Activated CD4-positive, alpha-beta T cell treated with anti-CD3 and anti-CD28 coated beads, Interleukin-2, amount 10 ng/mL, durations not matched to agents 7 days and 5 days (primary cell): ENCODE measurements at regions not wholly inside any gene's neighbourhood (a gene's known extent, or its start where the extent isn't known, plus 50 kb on each side); places are given as distances from the start of the nearest gene placed in this dataset.
"Not testable (repeated sequence)": the region's sequence is repeated elsewhere in the genome, so short reads cannot be mapped to it uniquely, and the experiment has no call there.

Experiments
- CTCF ChIA-PET: fragments of 350-600 bp; sonication (Branson Sonifier 250); formaldehyde crosslinking; loops from one replicate; lab custom pipeline; 2021; ENCODE audit warnings: antibody characterized with exemption; lab: Charles Lee
- POLR2A ChIA-PET: fragments of 350-600 bp; sonication (Branson Sonifier 250); formaldehyde crosslinking; loops from one replicate; lab custom pipeline; 2021; ENCODE audit warnings: antibody characterized with exemption; lab: Charles Lee
- DNase-seq: peaks from one replicate; pipeline ENCODE4 v3.0.0-alpha.2; 2020
- H3K27ac Mint-ChIP-seq: one replicate; pipeline ENCODE4 v1.8.0; 2021; ENCODE audit warnings: mild to moderate bottlenecking, moderate library complexity, mixed read lengths
- H3K27me3 Mint-ChIP-seq: one replicate; pipeline ENCODE4 v1.8.0; 2021; ENCODE audit warnings: mixed read lengths
- H3K36me3 Mint-ChIP-seq: one replicate; pipeline ENCODE4 v1.8.0; 2021; ENCODE audit warnings: low read depth, mixed read lengths
- H3K4me1 Mint-ChIP-seq: one replicate; pipeline ENCODE4 v1.8.0; 2021; ENCODE audit warnings: mixed read lengths
- H3K4me3 Mint-ChIP-seq: one replicate; pipeline ENCODE4 v1.8.0; 2021; ENCODE audit warnings: mild to moderate bottlenecking, moderate library complexity, mixed read lengths
- H3K9me3 Mint-ChIP-seq: one replicate; pipeline ENCODE4 v1.8.0; 2021; ENCODE audit warnings: mixed read lengths

DNA sequence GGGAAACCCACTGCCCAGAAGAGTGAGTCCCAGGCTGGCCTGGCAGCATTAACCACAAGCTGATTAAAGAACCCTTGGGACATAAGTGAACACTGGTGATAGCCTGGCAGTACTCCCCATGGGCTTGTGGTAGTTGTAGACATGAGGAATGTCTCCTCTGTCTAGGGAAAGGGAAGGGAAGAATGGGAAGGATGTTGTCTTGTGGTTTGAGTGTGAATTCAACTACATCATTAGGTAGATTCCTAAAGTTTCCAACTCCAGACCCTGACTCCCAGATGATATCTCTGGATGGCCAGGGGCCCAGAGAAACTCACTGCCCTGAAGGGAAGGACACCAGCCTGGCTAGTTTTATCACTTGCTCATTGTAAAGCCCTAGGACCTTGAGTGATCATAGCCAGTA lies 1012.4 kb upstream of the COX7C start:
- DNase-seq, result no peak
- Mint-ChIP-seq H3K27me3 (no peaks in the 10 kb centered on the region), H3K9me3 (peaks cover 2% of the 10 kb centered on the region), H3K27ac (no peak overlapping the region), H3K4me3 (no peak overlapping the region), H3K36me3 (no peaks in the 10 kb centered on the region), H3K4me1 (no peaks in the 10 kb centered on the region)
- ChIA-PET POLR2A (no interaction called here), CTCF (no interaction called here)

DNA sequence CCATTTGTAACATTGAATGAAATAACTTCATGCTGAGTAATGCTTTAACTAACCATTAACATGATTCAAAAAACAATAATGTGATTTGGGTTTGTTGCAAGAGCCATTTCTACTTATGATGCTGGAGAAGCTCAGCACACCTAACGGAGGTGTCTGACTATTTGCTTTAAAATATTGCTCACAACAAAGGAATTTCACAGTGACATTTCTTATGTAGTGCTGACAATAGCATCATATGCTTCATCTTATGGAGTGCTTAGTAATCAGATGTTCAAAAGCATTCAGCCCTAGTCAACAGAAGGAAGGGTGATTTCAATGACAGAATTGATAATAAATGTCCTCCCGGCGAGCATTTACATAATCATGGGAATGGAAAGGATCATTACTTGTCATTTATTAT lies 1003.3 kb upstream of the COX7C start:
- Mint-ChIP-seq H3K27ac (no peak overlapping the region), H3K4me3 (no peak overlapping the region), H3K36me3 (no peaks in the 10 kb centered on the region), H3K4me1 (no peaks in the 10 kb centered on the region), H3K27me3 (no peaks in the 10 kb centered on the region), H3K9me3 (peaks cover 2% of the 10 kb centered on the region)
- no peak for DNase-seq
- CTCF ChIA-PET, result no interaction called here
- POLR2A ChIA-PET, result no interaction called here

DNA sequence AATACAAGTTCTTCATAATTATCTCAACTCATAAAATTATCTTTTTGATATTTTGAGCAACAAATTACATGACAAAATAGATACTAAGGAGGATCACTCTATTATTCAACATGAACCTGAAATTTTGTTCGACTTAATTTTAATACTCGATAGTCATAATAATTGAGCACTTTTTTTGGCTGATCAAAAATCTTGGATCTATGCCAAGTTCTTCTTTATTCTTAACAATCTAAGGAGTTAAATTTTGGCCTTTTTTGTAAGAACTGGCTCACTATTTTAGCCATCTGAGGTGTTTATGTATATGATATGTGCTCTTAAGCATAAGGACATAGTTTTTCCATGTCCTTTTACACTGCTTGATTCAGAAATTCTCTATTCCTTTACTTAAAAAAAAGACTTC lies 996.1 kb upstream of the COX7C start:
- ChIA-PET CTCF (no interaction called here), POLR2A (no interaction called here)
- Mint-ChIP-seq H3K27me3 (no peaks in the 10 kb centered on the region), H3K27ac (no peak overlapping the region), H3K36me3 (no peaks in the 10 kb centered on the region), H3K4me3 (no peak overlapping the region), H3K4me1 (no peaks in the 10 kb centered on the region), H3K9me3 (peaks cover 2% of the 10 kb centered on the region)
- no peak for DNase-seq

DNA sequence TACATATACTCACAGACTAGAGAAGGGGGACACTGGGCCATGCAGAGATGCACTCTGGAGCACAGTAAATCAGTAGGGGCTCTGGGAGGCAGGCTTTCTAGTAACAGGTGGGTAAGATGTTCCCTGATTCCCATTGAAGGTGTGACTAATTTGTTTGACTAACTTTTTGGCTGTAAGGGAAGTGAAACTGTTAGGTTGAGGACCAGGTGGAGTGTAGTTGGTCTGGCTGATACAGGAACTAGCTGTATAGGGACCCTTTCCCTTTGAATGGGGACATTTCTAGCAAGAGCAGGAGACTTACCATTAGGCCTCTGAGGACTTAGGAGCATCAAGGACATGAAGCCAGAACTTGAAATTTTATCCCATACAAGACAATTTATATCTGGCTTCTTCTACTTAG lies 989.6 kb upstream of the COX7C start:
- POLR2A ChIA-PET, result no interaction called here
- Mint-ChIP-seq H3K36me3 (no peaks in the 10 kb centered on the region), H3K27me3 (no peaks in the 10 kb centered on the region), H3K9me3 (no peaks in the 10 kb centered on the region), H3K27ac (no peak overlapping the region), H3K4me3 (no peak overlapping the region), H3K4me1 (no peaks in the 10 kb centered on the region)
- no peak for DNase-seq
- CTCF ChIA-PET, result no interaction called here

DNA sequence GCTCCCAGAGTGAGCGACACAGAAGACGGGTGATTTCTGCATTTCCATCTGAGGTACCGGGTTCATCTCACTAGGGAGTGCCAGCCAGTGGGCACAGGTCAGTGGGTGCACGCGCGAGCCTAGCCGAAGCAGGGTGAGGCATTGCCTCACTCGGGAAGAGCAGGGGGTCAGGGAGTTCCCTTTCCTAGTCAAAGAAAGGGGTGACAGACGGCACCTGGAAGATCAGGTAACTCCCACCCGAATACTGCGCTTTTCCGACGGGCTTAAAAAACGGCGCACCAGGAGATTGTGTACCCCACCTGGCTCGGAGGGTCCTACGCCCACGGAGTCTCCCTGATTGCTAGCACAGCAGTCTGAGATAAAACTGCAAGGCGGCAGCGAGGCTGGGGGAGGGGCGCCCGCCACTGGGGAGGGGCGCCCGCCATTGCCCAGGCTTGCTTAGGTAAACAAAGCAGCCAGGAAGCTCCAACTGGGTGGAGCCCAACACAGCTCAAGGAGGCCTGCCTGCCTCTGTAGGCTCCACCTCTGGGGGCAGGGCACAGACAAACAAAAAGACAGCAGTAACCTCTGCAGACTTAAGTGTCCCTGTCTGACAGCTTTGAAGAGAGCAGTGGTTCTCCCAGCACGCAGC lies 979.1 kb upstream of the COX7C start:
- DNase-seq, CTCF ChIA-PET, H3K27ac Mint-ChIP-seq, H3K4me3 Mint-ChIP-seq, H3K36me3 Mint-ChIP-seq, POLR2A ChIA-PET, H3K27me3 Mint-ChIP-seq, H3K4me1 Mint-ChIP-seq, H3K9me3 Mint-ChIP-seq: not testable (repeated sequence)

DNA sequence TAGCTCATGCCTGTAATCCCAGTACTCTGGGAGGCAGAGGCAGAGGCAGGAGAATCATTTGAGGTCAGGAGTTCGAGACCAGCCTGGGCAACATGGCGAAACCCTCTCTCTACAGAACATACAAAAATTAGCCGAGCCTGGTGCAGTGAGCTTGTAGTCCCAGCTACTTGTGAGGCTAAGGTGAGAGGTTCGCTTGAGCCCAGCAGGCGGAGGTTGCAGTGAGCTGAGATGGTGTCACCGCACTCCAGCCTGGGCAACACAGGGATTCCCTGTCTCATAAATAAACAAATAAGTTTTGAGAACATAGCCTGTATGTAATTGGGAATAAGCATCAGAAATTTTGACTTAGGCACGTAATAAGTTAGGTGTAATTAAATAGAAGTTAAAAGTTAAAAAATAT lies 971.7 kb upstream of the COX7C start:
- POLR2A ChIA-PET, result no interaction called here

DNA sequence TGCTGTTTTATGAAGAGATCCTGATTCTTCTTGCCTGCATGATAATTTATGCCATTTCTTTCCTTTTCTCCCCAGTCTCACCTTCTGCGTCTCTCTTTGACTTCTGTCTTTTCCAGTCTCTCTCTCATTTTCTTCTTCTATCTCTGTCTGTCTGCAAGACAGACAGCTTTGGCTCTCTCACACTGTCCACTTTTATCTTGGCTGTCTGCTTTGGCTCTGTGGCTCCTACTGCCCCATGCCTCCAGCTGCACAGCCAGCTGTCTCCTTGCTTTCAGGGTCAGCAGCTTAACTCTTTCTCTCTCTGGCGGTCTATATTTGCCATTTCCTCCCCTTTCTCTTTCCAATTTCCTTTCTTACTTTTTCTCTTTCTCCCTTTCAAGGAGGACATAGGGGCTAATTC lies 971.1 kb upstream of the COX7C start:
- Mint-ChIP-seq H3K4me3 (no peak overlapping the region), H3K9me3 (peaks cover 2% of the 10 kb centered on the region), H3K27me3 (no peaks in the 10 kb centered on the region), H3K36me3 (no peaks in the 10 kb centered on the region), H3K27ac (no peak overlapping the region), H3K4me1 (no peaks in the 10 kb centered on the region)
- ChIA-PET CTCF (no interaction called here), POLR2A (no interaction called here)
- no peak for DNase-seq

More for the DNA sequence above, 971.7 kb upstream of the COX7C start:
- Mint-ChIP-seq H3K27me3 (no peaks in the 10 kb centered on the region), H3K4me1 (no peaks in the 10 kb centered on the region), H3K4me3 (no peak overlapping the region), H3K9me3 (peaks cover 2% of the 10 kb centered on the region), H3K36me3 (no peaks in the 10 kb centered on the region), H3K27ac (no peak overlapping the region)
- no peak for DNase-seq
- CTCF ChIA-PET, result no interaction called here

DNA sequence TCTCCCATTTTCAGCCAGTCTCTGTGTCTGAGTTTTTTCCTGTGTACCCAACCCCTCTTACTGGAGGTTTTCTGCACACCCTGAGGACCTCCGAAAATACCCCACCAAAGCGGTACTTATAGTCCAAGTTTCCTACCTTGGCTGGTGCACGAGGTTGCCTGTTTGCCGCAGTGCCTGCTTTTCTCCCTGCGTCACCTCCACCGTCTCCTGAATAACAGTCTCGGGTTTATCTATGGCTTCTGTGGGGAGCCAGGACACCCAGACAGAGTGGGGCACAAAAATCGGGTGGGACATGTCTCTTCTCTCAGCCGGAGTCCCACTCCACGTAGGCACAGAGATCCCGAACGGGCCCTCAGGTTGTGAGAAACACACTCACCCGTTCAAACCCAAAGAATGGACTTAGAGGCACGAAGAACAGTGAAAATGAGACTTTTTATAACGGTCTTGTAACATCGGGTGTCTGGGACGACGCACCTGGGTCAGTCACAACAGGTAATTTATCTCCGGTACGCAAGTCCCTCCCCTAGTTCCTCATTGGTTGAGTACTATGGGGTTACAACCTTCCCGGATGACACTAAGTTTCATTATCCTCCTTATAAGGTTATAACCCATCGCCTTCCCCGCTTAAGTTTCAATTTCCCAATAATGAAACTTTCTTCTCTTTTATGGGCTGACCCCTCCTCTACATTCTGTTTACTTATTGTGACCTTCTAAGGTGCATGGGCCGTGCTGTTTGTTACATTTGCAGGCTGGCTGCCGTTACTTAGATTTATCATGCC lies 970.2 kb upstream of the COX7C start:
- H3K27me3 Mint-ChIP-seq, result no peaks in the 10 kb centered on the region
- POLR2A ChIA-PET, result no interaction called here
- H3K27ac Mint-ChIP-seq, result no peak overlapping the region
- peaks cover 2% of the 10 kb centered on the region for H3K9me3 Mint-ChIP-seq
- no peak overlapping the region for H3K4me3 Mint-ChIP-seq
- CTCF ChIA-PET, result no interaction called here
- H3K36me3 Mint-ChIP-seq, result no peaks in the 10 kb centered on the region
- H3K4me1 Mint-ChIP-seq, result no peaks in the 10 kb centered on the region
- DNase-seq, result no peak

DNA sequence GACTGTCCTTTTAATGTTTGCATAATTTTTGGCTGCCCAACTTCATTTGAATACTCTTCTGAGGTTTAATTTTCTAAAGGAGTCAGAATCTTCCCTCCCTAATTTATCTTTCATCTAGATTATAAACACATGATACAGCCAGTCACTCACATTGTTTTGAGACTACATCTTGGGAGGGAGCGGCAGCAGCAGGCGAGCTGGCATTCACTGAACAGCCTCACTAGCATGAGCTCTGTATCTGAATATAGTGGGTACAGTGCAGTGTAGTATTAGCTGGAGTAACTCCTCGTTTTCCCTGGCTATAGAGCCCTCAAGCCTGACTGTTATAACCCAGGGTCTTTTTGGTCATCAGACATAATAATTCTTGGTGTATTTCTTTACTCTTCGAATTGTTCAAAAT lies 969.2 kb upstream of the COX7C start:
- H3K4me1 Mint-ChIP-seq, result no peaks in the 10 kb centered on the region
- no peak overlapping the region for H3K27ac Mint-ChIP-seq

DNA sequence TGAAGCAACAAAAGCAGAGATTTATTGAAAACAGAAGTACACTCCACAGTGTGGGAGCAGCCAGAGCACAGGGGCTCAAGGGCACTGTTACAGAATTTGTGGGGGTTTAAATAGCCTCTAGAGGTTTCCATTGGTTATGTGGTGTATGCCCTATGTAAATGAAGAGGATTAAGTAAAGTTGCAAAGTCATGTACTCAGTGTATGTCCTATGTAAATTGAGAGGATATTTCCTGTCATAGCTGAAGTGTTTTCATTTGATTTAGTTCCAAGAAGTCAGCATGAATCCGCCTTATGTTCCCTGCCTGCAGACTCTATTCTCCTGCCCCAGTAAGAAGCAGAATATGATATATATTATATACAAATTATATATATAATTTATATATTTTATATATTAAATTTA lies 966.0 kb upstream of the COX7C start:
- no peak for DNase-seq
- H3K27ac Mint-ChIP-seq, result no peak overlapping the region
- peaks cover 8% of the 10 kb centered on the region for H3K9me3 Mint-ChIP-seq
- ChIA-PET CTCF (no interaction called here), POLR2A (no interaction called here)
- H3K4me1 Mint-ChIP-seq, result no peaks in the 10 kb centered on the region
- H3K27me3 Mint-ChIP-seq, result no peaks in the 10 kb centered on the region
- H3K36me3 Mint-ChIP-seq, result no peaks in the 10 kb centered on the region
- no peak overlapping the region for H3K4me3 Mint-ChIP-seq

More for the DNA sequence above, 969.2 kb upstream of the COX7C start:
- Mint-ChIP-seq H3K27me3 (no peaks in the 10 kb centered on the region), H3K4me3 (no peak overlapping the region), H3K9me3 (peaks cover 2% of the 10 kb centered on the region), H3K36me3 (no peaks in the 10 kb centered on the region)
- CTCF ChIA-PET, result no interaction called here
- POLR2A ChIA-PET, result no interaction called here
- DNase-seq, result no peak

DNA sequence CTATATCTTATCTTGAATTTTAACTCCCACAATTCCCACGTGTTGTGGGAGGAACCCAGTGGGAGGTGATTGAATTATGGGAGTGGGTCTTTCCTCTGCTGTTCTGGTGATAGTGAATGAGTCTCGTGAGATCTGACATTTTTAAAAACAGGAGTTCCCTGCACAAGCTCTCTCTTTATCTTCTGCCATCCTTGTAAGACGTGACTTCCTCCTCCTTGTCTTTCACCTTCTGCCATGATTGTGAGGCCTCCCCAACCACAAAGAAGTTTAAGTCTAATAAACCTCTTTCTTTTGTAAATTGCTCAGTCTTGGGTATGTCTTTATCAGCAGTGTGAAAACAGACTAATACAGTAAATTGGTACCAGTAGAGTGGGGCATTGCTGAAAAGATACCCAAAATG lies 963.6 kb upstream of the COX7C start:
- POLR2A ChIA-PET, H3K27ac Mint-ChIP-seq, H3K27me3 Mint-ChIP-seq, DNase-seq, H3K4me1 Mint-ChIP-seq, CTCF ChIA-PET, H3K4me3 Mint-ChIP-seq, H3K36me3 Mint-ChIP-seq: not testable (repeated sequence)
- peaks cover 10% of the 10 kb centered on the region for H3K9me3 Mint-ChIP-seq

DNA sequence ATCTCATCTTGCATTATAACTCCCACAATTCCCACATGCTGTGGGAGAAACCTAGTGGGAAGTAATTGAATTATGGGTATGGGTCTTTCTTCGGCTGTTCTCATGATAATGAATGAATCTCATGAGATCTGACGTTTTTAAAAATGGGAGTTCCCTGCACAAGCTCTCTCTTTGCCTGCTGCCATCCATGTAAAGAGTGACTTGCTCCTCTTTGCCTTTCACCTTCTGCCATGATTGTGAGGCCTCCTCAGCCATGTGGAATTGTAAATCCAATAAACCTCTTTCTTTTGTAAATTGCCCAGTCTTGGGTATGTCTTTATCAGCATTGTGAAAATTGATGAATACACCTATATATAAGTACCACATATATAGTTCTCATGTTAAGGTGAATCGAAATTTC lies 961.7 kb upstream of the COX7C start:
- Mint-ChIP-seq H3K4me1 (no peaks in the 10 kb centered on the region), H3K9me3 (peaks cover 8% of the 10 kb centered on the region), H3K36me3 (no peaks in the 10 kb centered on the region), H3K27me3 (no peaks in the 10 kb centered on the region), H3K4me3 (no peak overlapping the region), H3K27ac (no peak overlapping the region)
- CTCF ChIA-PET, result no interaction called here
- no peak for DNase-seq
- POLR2A ChIA-PET, result no interaction called here

DNA sequence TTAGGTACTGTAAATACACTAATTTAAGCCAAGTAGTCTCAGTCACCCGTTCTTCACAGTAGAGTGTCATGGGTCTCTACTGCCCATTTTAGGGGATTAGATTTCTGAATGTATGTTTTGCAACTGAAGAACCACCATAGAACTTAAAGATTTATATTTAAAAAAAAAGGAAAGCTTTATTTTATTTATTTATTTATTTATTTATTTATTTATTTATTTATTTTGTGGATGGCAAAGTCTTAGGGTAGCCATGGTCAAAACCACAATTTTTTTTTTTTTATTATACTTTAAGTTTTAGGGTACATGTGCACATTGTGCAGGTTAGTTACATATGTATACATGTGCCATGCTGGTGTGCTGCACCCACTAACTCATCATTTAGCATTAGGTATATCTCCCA lies 960.4 kb upstream of the COX7C start:
- H3K27ac Mint-ChIP-seq, H3K4me3 Mint-ChIP-seq, H3K27me3 Mint-ChIP-seq, CTCF ChIA-PET, POLR2A ChIA-PET, H3K9me3 Mint-ChIP-seq, H3K4me1 Mint-ChIP-seq, H3K36me3 Mint-ChIP-seq, DNase-seq: not testable (repeated sequence)
